Adrenal gland (tissue), 9 donors: ENCODE measurements at regions not wholly inside any gene's neighbourhood (a gene's known extent, or its start where the extent isn't known, plus 50 kb on each side); places are given as distances from the start of the nearest gene placed in this dataset.
A peak's percentile ranks its signal among the peaks of the same experiment; 100 is the strongest.

Experiments
- DNase-seq, 7 donors: peaks; one replicate each; pipeline ENCODE4 v3.0.0-alpha.2; 2019 to 2020
- H3K27ac ChIP-seq, 5 donors: fragments of 200-600 bp; sonication (generic) in 4 of 5; 1 replicate in 3 of 5; 2 replicates in 2 of 5; pipeline versions ENCODE4 v1.5.1 to v1.8.0; 2016 to 2020; ENCODE audit warnings: mild to moderate bottlenecking in 1 of 5
- H3K27me3 ChIP-seq: fragments of 200-600 bp; 2 replicates; pipeline ENCODE4 v1.8.0; 2021
- H3K36me3 ChIP-seq, 2 donors: fragments of 200-600 bp; replicated peaks in 1 of 2; 1 replicate in 1 of 2; 2 replicates in 1 of 2; pipeline versions ENCODE4 v1.5.1 to v1.8.0; 2018 to 2022
- H3K4me1 ChIP-seq, 2 donors: fragments of 200-600 bp; replicated peaks in 1 of 2; 1 replicate in 1 of 2; 2 replicates in 1 of 2; pipeline versions ENCODE4 v1.5.1 to v1.8.0; 2018 to 2021
- H3K4me3 ChIP-seq, 4 donors: fragments of 200-600 bp; sonication (generic) in 3 of 4; one replicate each; pipeline ENCODE4 v1.5.1; 2016 to 2018
- H3K9me3 ChIP-seq, 3 donors: fragments of 200-600 bp; sonication (generic) in 1 of 3; replicated peaks in 1 of 3; 1 replicate in 2 of 3; 2 replicates in 1 of 3; pipeline versions ENCODE4 v1.5.1 to v1.8.0; 2016 to 2021
- CTCF ChIP-seq, 6 experiments: fragments of 450-650 bp in 4 of 6; fragments of 200-600 bp in 2 of 6; sonication (generic) in 1 of 6; IDR thresholded peaks; 1 replicate in 5 of 6; 2 replicates in 1 of 6; pipeline versions ENCODE4 v1.5.1 to v1.8.0; 2016 to 2021; ENCODE audit warnings: antibody characterized with exemption in 6 of 6, mild to moderate bottlenecking in 2 of 6, moderate library complexity in 1 of 6
- POLR2A ChIP-seq, 2 donors: fragments of 450-650 bp; IDR thresholded peaks; one replicate each; pipeline ENCODE4 v1.6.1; 2017; ENCODE audit warnings: antibody characterized with exemption in 2 of 2, mild to moderate bottlenecking in 2 of 2, moderate library complexity in 1 of 2
- WGBS, 4 donors: extraction: QIAGEN DNeasy Blood & Tissue Kit in 2 of 4; methylation state at CpG; one replicate each; pipeline versions ENCODE4 v1.1.5 to v1.1.7; 2013 to 2017; 5-methylcytosine and 5-hydroxymethylcytosine counted together
- intact Hi-C, 2 donors: fragments of 100-400 bp; cut with DNase I; formaldehyde crosslinking; loops; one replicate each; pipeline versions ENCODE4 v1.14.1 to v1.15.0; 2022 to 2023
- donor health status: healthy with polysubstance abuse.
- donor health status: Bipolar disorder and iron deficiency.
- donor health status: DM: yes; HTN: yes; CAD: no.
- donor health status: DM: no; HTN: no; CAD: no.
- donor health status: DM: no; HTN: no; CAD: no.

- DNase-seq = no peak
- Histone ChIP-seq H3K4me3 (no peak overlapping the region), H3K36me3 (no peaks in the 10 kb centered on the region), H3K27me3 (no peaks in the 10 kb centered on the region), H3K27ac (no peak overlapping the region), H3K9me3 (no peaks in the 10 kb centered on the region), H3K4me1 (no peaks in the 10 kb centered on the region)
- TF ChIP-seq CTCF (IDR thresholded peaks at IDR 0.05) (no peak), POLR2A (IDR thresholded peaks at IDR 0.05) (no peak)
- intact Hi-C loops = no loop called here
- 86 to 90% (median 88%) methylated on average over 10 of the region's 10 CpGs for WGBS, 4 donors
These were observed 768.8 kb upstream of the TBX3 start for GRCh38 chr12:115452751-115453281.

- Histone ChIP-seq H3K27ac (peak overlapping the region in 2 of 5 donors; percentile 5 to 33), H3K4me1 (no peaks in the 10 kb centered on the region), H3K4me3 (peak overlapping the region in 1 of 4 donors; percentile 54), H3K27me3 (no peaks in the 10 kb centered on the region), H3K9me3 (no peaks in the 10 kb centered on the region), H3K36me3 (no peaks in the 10 kb centered on the region)
- DNase-seq = peak; percentile 33 to 75 (median 60)
- TF ChIP-seq POLR2A (IDR thresholded peaks at IDR 0.05) = no peak
- no peak for TF ChIP-seq CTCF (IDR thresholded peaks at IDR 0.05)
- intact Hi-C loops = no loop called here
- 4 to 20% (median 7%) methylated on average over 12 to 83 of the region's 83 CpGs for WGBS, 4 donors
These were observed 768.1 kb upstream of the TBX3 start for GRCh38 chr12:115451780-115452736.

- no peaks in the 10 kb centered on the region for H3K9me3 ChIP-seq
- 57 to 65% (median 58%) methylated on average over 7 to 12 of the region's 12 CpGs for WGBS, 4 donors
- no peak for TF ChIP-seq CTCF (IDR thresholded peaks at IDR 0.05)
- no peak for TF ChIP-seq POLR2A (IDR thresholded peaks at IDR 0.05)
These were observed 767.3 kb upstream of the TBX3 start for GRCh38 chr12:115451151-115451779.

GRCh38 chr12:115450710-115451109, 766.7 kb upstream of the TBX3 start:
- H3K36me3 ChIP-seq = no peaks in the 10 kb centered on the region
- DNase-seq = no peak
- no peak overlapping the region for H3K4me3 ChIP-seq
- no peak overlapping the region for H3K27ac ChIP-seq
- H3K4me1 ChIP-seq = no peaks in the 10 kb centered on the region
- TF ChIP-seq POLR2A (IDR thresholded peaks at IDR 0.05) = no peak
- no peak for TF ChIP-seq CTCF (IDR thresholded peaks at IDR 0.05)
- no peaks in the 10 kb centered on the region for H3K9me3 ChIP-seq
- WGBS, 4 donors = 90 to 95% (median 93%) methylated on average over 8 of the region's 8 CpGs
- intact Hi-C loops = no loop called here
- H3K27me3 ChIP-seq = no peaks in the 10 kb centered on the region

More at GRCh38 chr12:115451151-115451779, 767.3 kb upstream of the TBX3 start:
- peak overlapping the region in 1 of 5 donors; percentile 33 for H3K27ac ChIP-seq
- intact Hi-C loops = no loop called here
- H3K27me3 ChIP-seq = no peaks in the 10 kb centered on the region
- DNase-seq = no peak
- H3K4me3 ChIP-seq = peak overlapping the region in 1 of 4 donors; percentile 54
- no peaks in the 10 kb centered on the region for H3K36me3 ChIP-seq
- no peaks in the 10 kb centered on the region for H3K4me1 ChIP-seq
